DMS79 (cell line): ENCODE measurements at regions not wholly inside any gene's neighbourhood (a gene's known extent, or its start where the extent isn't known, plus 50 kb on each side); places are given as distances from the start of the nearest gene placed in this dataset.
"Not testable (repeated sequence)": the region's sequence is repeated elsewhere in the genome, so short reads cannot be mapped to it uniquely, and the experiment has no call there.

Experiments used
- DNase-seq: peaks from one replicate; lab custom pipeline; 2025; lab: John Stamatoyannopoulos, UW

- no peak for DNase-seq
Measured at GRCh38 chr14:30373053-30373452, 185.9 kb upstream of the G2E3 start.

GRCh38 chr14:30373526-30373925 is 185.4 kb upstream of the G2E3 start:
- no peak for DNase-seq

DNA sequence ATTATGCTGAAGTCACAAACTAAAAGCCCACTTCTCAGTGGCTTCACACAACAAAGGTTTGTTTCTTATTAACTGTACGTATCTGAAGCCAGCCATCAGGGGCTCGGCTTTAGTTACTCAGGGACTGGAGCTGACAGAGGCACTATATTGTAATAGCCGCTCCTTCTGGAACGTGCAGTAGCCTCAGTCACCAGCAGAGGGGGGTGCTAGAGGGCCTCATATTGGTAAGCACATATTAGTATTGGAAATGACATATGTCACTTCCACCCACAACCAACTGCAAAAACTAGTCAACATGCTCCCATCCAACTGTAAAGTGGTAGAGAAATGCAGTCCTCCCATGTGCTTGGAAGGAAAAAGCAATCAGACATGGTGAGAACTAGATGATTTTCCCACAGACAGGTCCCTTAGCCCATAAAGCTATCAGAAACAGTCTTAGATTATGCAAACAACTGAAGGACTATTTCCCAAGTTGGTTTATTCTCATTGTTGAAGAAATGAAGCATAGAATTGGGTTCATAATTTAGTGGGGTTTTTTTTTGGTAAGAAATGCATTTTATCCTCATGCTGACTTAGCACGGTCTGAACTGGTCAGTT is 183.6 kb upstream of the G2E3 start:
- DNase-seq = no peak

- no peak for DNase-seq
Measured at GRCh38 chr14:30381861-30382480, 177.0 kb upstream of the G2E3 start.

DNA sequence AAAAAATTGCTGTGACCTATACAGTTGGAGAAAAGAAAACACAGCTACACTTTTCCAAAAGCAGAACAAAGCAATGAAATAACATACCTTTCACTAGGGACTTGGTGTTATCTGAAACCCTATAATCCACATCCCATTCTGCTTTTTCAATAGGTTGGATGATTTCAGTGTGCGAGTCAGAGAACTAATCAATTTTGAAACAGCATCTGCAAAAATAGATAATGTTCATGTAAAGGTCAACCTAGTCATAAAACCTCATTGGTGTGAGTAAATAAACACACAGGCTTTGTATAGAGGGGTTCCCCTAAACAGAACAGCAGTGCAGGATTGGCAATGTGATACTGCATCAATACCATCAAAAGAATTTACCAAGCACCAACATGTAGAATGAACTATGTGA is 173.0 kb upstream of the G2E3 start:
- DNase-seq = no peak

DNA sequence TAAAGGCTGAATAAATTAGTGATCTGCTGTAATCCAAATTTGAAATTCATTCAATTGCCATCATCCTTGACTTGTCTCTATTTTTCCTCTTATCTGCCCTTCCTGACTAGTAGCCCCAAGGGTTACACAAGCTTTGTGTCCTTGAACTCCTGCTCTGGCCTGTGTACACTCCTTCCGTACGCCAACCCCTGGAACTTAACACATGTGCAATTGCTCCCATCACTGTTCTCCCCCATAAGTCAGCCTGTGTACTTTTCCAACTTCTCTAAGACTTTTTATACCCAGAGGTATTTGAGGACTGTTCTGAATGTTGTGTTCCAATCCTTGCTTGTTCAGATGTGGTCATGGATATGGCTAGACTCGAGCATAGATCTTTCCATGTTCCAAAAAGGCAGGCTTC is 171.1 kb upstream of the G2E3 start:
- DNase-seq = no peak

DNA sequence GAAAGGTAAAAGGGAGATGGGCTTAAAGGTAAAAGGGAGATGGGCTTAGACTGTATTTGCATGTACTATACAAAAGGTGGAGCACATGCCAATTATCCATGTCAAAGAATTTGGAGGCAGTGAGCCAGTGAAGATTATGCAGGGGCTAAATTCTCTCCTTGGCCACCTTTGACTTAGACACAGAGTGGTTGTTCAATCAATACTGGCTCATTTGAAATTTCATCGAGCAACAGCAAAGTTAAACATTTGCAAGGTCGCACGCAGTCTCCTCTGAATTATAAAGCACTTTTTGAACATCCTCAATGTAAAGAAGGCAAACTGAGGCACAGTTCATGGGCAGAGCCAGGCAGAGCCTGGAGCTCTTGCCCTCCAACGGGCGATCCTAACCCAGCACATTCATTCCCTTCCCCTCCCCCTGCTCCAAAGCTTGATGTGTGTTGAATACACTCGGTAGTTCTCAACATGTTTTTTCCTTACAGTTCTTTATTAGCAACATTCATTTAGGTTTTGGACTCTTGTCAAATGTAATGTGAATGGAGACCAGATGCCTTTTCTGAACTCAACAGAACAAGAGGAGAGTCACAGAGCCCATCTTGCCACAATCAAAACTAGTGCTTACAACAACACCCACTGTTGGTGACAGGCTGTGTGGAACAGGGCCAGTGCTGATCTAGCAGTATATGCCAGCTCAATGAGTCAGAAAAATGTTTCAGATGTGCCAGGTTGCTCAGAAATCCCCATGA is 169.7 kb upstream of the G2E3 start:
- no peak for DNase-seq

GRCh38 chr14:30389877-30390385 is 169.0 kb upstream of the G2E3 start:
- no peak for DNase-seq

DNA sequence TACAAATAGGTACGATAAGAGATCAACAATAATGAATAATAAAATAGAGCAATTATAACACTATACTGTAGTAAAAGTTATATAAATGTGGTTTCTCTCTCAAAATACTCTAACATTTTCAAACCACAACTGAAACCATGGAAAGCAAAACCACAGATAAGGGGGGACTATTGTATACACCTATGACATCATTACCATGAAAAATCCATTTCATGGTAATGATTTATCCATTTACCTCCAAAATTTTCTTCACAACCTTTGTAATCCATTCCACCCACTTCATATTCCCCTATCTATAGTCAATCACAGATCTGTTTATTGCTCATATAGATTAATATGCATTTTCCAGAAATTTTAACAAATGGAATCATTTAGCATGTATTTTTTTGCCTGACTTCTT is 163.9 kb upstream of the G2E3 start:
- no peak for DNase-seq

DNA sequence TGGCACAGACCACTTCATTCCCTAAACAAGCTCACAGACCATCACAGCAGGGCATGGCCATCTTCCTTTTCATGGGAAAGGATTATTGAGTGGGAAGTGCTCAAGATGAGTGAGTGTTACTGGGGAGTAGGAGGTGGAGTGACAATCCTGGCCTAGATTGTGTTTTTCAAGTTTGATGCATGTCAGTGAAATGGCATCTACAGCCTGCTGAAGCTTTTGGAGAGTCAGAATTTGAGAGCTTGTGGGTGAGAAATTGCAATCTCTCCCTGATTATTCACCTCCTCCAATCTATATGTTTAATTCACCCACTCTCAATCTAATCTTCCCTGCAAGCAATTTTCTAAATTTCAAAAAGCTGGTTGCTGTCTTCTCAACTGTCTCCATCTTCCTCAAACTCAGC is 156.1 kb upstream of the G2E3 start:
- no peak for DNase-seq

- no peak for DNase-seq
Measured at GRCh38 chr14:30403791-30404190, 155.2 kb upstream of the G2E3 start.

DNA sequence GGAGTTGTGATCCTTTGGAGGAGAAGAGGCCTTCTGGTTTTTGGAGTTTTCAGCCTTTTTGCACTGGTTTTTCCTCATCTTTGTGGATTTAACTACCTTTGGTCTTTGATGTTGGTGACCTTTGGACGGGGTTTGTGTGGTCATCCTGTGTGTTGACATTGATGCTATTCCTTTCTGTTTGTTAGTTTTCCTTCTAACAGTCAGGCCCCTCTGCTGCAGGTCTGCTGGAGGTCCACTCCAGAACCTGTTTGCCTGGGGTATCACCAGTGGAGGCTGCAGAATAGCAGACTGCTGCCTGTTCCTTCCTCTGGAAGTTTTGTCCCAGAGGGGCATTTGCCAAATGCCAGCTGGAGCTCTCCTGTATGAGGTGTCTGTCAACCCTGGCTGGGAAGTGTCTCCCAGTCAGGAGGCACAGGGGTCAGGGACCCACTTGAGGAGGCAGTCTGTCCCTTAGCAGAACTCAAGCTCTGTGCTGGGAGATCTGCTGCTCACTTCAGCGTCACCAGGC is 149.4 kb upstream of the G2E3 start:
- not testable (repeated sequence) for DNase-seq

GRCh38 chr14:30410986-30411385 is 148.0 kb upstream of the G2E3 start:
- DNase-seq = no peak

GRCh38 chr14:30413184-30413583 is 145.8 kb upstream of the G2E3 start:
- not testable (repeated sequence) for DNase-seq

DNA sequence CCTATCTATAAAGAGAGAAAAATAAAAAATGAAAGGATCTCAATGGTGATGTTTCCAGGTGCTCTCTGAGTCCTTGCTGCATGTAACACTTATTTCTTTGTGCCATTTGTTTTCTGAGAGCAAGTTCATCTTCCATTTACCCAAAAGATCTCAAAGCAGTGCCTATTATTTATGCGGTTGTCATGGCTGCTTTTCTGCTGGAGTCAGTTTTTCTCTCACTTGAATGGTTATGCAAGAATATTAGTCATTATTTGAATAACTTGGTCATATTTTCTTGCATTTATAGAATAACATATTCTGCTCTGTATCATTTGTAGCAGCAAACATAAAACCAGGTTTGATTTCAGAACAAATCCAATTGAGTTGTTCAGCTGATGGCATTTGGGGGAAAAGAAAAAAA is 141.8 kb upstream of the G2E3 start:
- no peak for DNase-seq

GRCh38 chr14:30417999-30418398 is 141.0 kb upstream of the G2E3 start:
- no peak for DNase-seq

DNA sequence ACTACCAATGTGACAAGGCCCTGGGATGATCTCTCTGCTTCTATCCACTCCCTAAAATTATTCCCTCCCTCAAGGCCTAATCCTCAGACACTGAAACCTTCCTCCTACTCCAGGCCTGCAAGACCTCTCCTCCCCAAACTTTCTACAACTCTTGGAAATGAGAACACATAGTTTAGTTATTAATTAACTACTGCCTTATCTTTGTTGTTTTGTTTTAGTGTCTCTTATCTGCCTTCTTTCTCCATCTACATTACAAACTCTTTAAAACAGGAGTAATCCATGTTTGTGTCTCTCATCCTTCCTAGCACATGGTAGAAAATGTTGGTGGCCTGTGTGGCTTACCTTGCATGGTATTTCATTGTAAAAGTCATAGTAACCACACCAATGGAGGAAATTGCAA is 139.9 kb upstream of the G2E3 start:
- no peak for DNase-seq

- DNase-seq = no peak
Measured at GRCh38 chr14:30420515-30420914, 138.4 kb upstream of the G2E3 start.

DNA sequence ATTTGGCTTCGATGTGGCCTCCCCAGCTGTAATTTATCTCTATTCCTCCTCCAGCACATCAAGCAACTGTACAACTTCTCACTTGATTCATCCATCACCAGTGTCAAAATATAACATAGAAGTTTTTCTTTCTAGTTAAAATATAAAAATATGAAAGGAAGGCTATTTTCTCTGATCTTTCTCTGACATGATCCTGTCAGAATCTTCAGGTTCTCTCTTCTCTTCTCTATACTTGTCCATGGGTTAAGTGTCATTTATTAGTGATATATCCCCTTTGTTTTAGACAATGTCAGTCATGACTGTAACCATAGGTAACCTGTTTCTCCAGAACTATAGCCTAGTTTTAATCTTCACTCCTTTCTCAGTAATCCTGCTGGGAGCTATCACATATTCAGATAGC is 132.5 kb upstream of the G2E3 start:
- no peak for DNase-seq

- DNase-seq = no peak
Measured at GRCh38 chr14:30427401-30427800, 131.6 kb upstream of the G2E3 start.

- DNase-seq = no peak
Measured at GRCh38 chr14:30427846-30428245, 131.1 kb upstream of the G2E3 start.

- DNase-seq = no peak
Measured at GRCh38 chr14:30431552-30431951, 127.4 kb upstream of the G2E3 start.

- no peak for DNase-seq
Measured at GRCh38 chr14:30440961-30441360, 118.0 kb upstream of the G2E3 start.
